ENCODE measurements at regions not wholly inside any gene's neighbourhood (a gene's known extent, or its start where the extent isn't known, plus 50 kb on each side); places are given as distances from the start of the nearest gene placed in this dataset.

DNA sequence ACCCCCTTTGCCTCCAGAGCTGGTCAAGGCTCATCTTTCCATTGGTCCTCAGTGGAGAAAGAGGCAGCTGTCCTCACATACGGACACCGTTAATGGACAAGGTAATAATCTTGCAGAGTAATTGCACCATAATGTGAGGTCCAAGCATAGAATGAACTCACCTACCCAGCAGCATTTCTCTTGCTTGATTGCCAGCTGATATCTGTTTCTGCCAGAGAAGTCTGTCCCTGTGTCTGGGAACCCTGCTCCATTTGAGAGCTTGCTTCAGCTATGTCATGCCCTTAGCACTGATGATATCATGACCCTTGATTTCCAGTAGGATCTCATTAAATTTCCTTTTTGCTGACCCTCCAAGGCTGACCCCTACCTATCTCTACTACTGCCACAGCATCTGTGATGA, 154.6 kb downstream of the PIK3R1 start:
- 0 out of 2 replicates have a peak, but pooled peaks cover 4% of the 10 kb centered on the region for H3K9me2 ChIP-seq (ENCODE audit: insufficient read depth)
- Mint-ChIP-seq H3K27ac (no peak overlapping the region), H3K36me3 (ENCODE audit: low read depth) (no peaks in the 10 kb centered on the region)

More for the DNA sequence above, 154.6 kb downstream of the PIK3R1 start:
- Mint-ChIP-seq H3K4me1 (no peaks in the 10 kb centered on the region), H3K9me3 (no peaks in the 10 kb centered on the region), H3K4me3 (no peak overlapping the region), H3K27me3 (ENCODE audit: insufficient read depth, low read depth, poor library complexity) (peaks cover 4% of the 10 kb centered on the region)
- Histone ChIP-seq H3F3A (replicated peaks; ENCODE audit: low read depth) (no peaks in the 10 kb centered on the region), H2AFZ (no peak overlapping the region), H3K79me2 (replicated peaks; ENCODE audit: insufficient read depth) (no peaks in the 10 kb centered on the region), H3K27me3 (ENCODE audit: insufficient read depth) (no peaks in the 10 kb centered on the region), H3K36me3 (ENCODE audit: insufficient read depth) (no peaks in the 10 kb centered on the region), H3K4me1 (ENCODE audit: insufficient read depth) (no peaks in the 10 kb centered on the region), H3K4me3 (no peak overlapping the region), H4K20me1 (replicated peaks; ENCODE audit: insufficient read depth) (no peaks in the 10 kb centered on the region), H3K4me2 (no peak overlapping the region), H3K27ac (ENCODE audit: low read depth) (no peak overlapping the region)
- TF ChIP-seq POLR2AphosphoS5 (IDR thresholded peaks at IDR 0.05; ENCODE audit: low read depth) (no peak), NANOG (IDR thresholded peaks at IDR 0.05; ENCODE audit: borderline replicate concordance) (no peak), CREB1 (CRISPR knock-in tag; IDR thresholded peaks at IDR 0.05; ENCODE audit: low read depth) (no peak), STAT1 (IDR thresholded peaks at IDR 0.05; ENCODE audit: unreplicated experiment) (no peak), EZH2phosphoT487 (IDR thresholded peaks at IDR 0.05; ENCODE audit: unreplicated experiment) (no peak), JUNB (IDR thresholded peaks at IDR 0.05; ENCODE audit: unreplicated experiment) (no peak), ZNF462 (CRISPR knock-in tag; IDR thresholded peaks at IDR 0.05) (no peak)
- TF ChIP-seq, protein P1, sequence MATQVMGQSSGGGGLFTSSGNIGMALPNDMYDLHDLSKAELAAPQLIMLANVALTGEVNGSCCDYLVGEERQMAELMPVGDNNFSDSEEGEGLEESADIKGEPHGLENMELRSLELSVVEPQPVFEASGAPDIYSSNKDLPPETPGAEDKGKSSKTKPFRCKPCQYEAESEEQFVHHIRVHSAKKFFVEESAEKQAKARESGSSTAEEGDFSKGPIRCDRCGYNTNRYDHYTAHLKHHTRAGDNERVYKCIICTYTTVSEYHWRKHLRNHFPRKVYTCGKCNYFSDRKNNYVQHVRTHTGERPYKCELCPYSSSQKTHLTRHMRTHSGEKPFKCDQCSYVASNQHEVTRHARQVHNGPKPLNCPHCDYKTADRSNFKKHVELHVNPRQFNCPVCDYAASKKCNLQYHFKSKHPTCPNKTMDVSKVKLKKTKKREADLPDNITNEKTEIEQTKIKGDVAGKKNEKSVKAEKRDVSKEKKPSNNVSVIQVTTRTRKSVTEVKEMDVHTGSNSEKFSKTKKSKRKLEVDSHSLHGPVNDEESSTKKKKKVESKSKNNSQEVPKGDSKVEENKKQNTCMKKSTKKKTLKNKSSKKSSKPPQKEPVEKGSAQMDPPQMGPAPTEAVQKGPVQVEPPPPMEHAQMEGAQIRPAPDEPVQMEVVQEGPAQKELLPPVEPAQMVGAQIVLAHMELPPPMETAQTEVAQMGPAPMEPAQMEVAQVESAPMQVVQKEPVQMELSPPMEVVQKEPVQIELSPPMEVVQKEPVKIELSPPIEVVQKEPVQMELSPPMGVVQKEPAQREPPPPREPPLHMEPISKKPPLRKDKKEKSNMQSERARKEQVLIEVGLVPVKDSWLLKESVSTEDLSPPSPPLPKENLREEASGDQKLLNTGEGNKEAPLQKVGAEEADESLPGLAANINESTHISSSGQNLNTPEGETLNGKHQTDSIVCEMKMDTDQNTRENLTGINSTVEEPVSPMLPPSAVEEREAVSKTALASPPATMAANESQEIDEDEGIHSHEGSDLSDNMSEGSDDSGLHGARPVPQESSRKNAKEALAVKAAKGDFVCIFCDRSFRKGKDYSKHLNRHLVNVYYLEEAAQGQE (IDR thresholded peaks at IDR 0.05; ENCODE audit: unreplicated experiment) = no peak
- no peak for DNase-seq (ENCODE audit: low spot score)
- ATAC-seq = no peak

Data from GM23338 (cell line).